Calu3 (cell line): ENCODE measurements at regions not wholly inside any gene's neighbourhood (a gene's known extent, or its start where the extent isn't known, plus 50 kb on each side); places are given as distances from the start of the nearest gene placed in this dataset.

Experiments
- BruUV-seq: library from RNA; stranded (reverse); fragments of 400-500 nt; replicated peaks from 2 replicates; lab custom pipeline; 2021; lab: Mats Ljungman, UMichigan
- CTCF ChIA-PET: fragments of 300-600 bp; sonication (Branson Sonifier 250); formaldehyde crosslinking; loops from one replicate; lab custom pipeline; 2022; ENCODE audit warnings: antibody characterized with exemption; lab: Charles Lee
- DNase-seq: peaks from one replicate; pipeline ENCODE4 v3.0.0; 2022
- H3K27ac Mint-ChIP-seq: one replicate; pipeline ENCODE4 v1.8.0; 2022; ENCODE audit warnings: mixed read lengths; ENCODE audit not compliant: unreplicated experiment
- H3K27me3 Mint-ChIP-seq: one replicate; pipeline ENCODE4 v1.8.0; 2022; ENCODE audit warnings: mixed read lengths; ENCODE audit not compliant: unreplicated experiment
- H3K36me3 Mint-ChIP-seq: one replicate; pipeline ENCODE4 v1.8.0; 2022; ENCODE audit warnings: mild to moderate bottlenecking, moderate library complexity, mixed read lengths; ENCODE audit not compliant: insufficient read depth, unreplicated experiment
- H3K4me1 Mint-ChIP-seq: one replicate; pipeline ENCODE4 v1.8.0; 2022; ENCODE audit warnings: mild to moderate bottlenecking, low read depth, mixed read lengths; ENCODE audit not compliant: unreplicated experiment
- H3K4me3 Mint-ChIP-seq: one replicate; pipeline ENCODE4 v1.8.0; 2022; ENCODE audit warnings: mild to moderate bottlenecking, low read depth, moderate library complexity, mixed read lengths; ENCODE audit not compliant: unreplicated experiment
- H3K9me3 Mint-ChIP-seq: one replicate; pipeline ENCODE4 v1.8.0; 2022; ENCODE audit warnings: low read depth, mixed read lengths; ENCODE audit not compliant: unreplicated experiment
- CTCF ChIP-seq: fragments of 200-600 bp; IDR thresholded peaks from one replicate; pipeline ENCODE4 v1.8.0; 2022; ENCODE audit warnings: antibody characterized with exemption; ENCODE audit not compliant: unreplicated experiment
- intact Hi-C: fragments of 100-400 bp; cut with micrococcal nuclease; formaldehyde crosslinking; loops from one replicate; pipeline ENCODE4 v1.10.0; 2022; ENCODE audit not compliant: unreplicated experiment

- Mint-ChIP-seq H3K27me3 (no peaks in the 10 kb centered on the region), H3K4me1 (no peaks in the 10 kb centered on the region), H3K36me3 (no peaks in the 10 kb centered on the region), H3K27ac (no peak overlapping the region), H3K4me3 (no peak overlapping the region), H3K9me3 (peaks cover under 1% of the 10 kb centered on the region)
- intact Hi-C loops = no loop called here
- TF ChIP-seq CTCF = no peak
- no peak for DNase-seq
- CTCF ChIA-PET = no interaction called here
- BruUV-seq = no TSS peak
Observed at GRCh38 chr9:30293231-30293630, 2091.2 kb upstream of the ACO1 start.

GRCh38 chr9:30299126-30299780 lies 2085.2 kb upstream of the ACO1 start:
- Mint-ChIP-seq H3K36me3 (no peaks in the 10 kb centered on the region), H3K27me3 (no peaks in the 10 kb centered on the region), H3K27ac (no peak overlapping the region), H3K9me3 (peaks cover 3% of the 10 kb centered on the region), H3K4me1 (no peaks in the 10 kb centered on the region), H3K4me3 (no peak overlapping the region)
- DNase-seq = no peak
- BruUV-seq = no TSS peak
- CTCF ChIA-PET = no interaction called here
- TF ChIP-seq CTCF = no peak
- intact Hi-C loops = no loop called here

- no peaks in the 10 kb centered on the region for H3K36me3 Mint-ChIP-seq
- H3K27me3 Mint-ChIP-seq = no peaks in the 10 kb centered on the region
- intact Hi-C loops = no loop called here
- no peak for TF ChIP-seq CTCF
- peaks cover 3% of the 10 kb centered on the region for H3K9me3 Mint-ChIP-seq
- no peak overlapping the region for H3K4me3 Mint-ChIP-seq
- no TSS peak for BruUV-seq
- DNase-seq = no peak
- H3K4me1 Mint-ChIP-seq = no peaks in the 10 kb centered on the region
- no peak overlapping the region for H3K27ac Mint-ChIP-seq
- CTCF ChIA-PET = no interaction called here
Observed at GRCh38 chr9:30301271-30301963, 2083.0 kb upstream of the ACO1 start.

- no peaks in the 10 kb centered on the region for H3K4me1 Mint-ChIP-seq
- no peak overlapping the region for H3K4me3 Mint-ChIP-seq
- intact Hi-C loops = no loop called here
- DNase-seq = no peak
- no peaks in the 10 kb centered on the region for H3K36me3 Mint-ChIP-seq
- no peak overlapping the region for H3K27ac Mint-ChIP-seq
- CTCF ChIA-PET = no interaction called here
- TF ChIP-seq CTCF = no peak
- H3K27me3 Mint-ChIP-seq = no peaks in the 10 kb centered on the region
- H3K9me3 Mint-ChIP-seq = peaks cover 2% of the 10 kb centered on the region
- BruUV-seq = no TSS peak
Observed at GRCh38 chr9:30310711-30311110, 2073.7 kb upstream of the ACO1 start.
